HCT116 (cell line): ENCODE measurements at regions not wholly inside any gene's neighbourhood (a gene's known extent, or its start where the extent isn't known, plus 50 kb on each side); places are given as distances from the start of the nearest gene placed in this dataset.

Experiments used
- ATAC-seq: fragments of 200-7000 bp; cut with Tn5 transposase; 2 replicates; pipeline ENCODE4 v1.9.1; 2020; ENCODE audit warnings: mild to moderate bottlenecking, moderate library complexity
- BruUV-seq: library from RNA; stranded (reverse); fragments of 400-500 nt; replicated peaks from 2 replicates; lab custom pipeline; 2021; lab: Mats Ljungman, UMichigan
- CTCF ChIA-PET: fragments of 300-600 bp; sonication (Branson Sonifier 250); formaldehyde crosslinking; loops from one replicate; lab custom pipeline; 2021; ENCODE audit warnings: antibody characterized with exemption; lab: Charles Lee
- POLR2A ChIA-PET: fragments of 300-600, 350-600 bp; sonication (Branson Sonifier 250); formaldehyde crosslinking; loops from one replicate; lab custom pipeline; 2021; ENCODE audit warnings: antibody characterized with exemption; lab: Charles Lee
- RAD21 ChIA-PET, 2 experiments: fragments of 300-600 bp; sonication (Branson Sonifier 250); formaldehyde crosslinking; loops; one replicate each; lab custom pipeline; 2023; ENCODE audit warnings: low total read pairs in 2 of 2; ENCODE audit not compliant: uncharacterized antibody in 2 of 2, unreplicated experiment in 2 of 2, low non-redundant PET in 1 of 2; lab: Charles Lee
- DNase-seq: peaks from one replicate; pipeline ENCODE4 v3.0.0-alpha.2; 2010; ENCODE audit warnings: low read depth, low spot score
- H2AFZ ChIP-seq: fragments of 200-600 bp; shearing (Covaris generic), sonication (generic); 2 replicates; pipeline ENCODE4 v1.6.1; 2017; ENCODE audit warnings: low read depth, mixed run types, mixed read lengths, antibody characterized with exemption, low read length; ENCODE audit not compliant: poor library complexity, severe bottlenecking
- H3K27ac ChIP-seq: 2 replicates; pipeline ENCODE4 v1.5.1; 2012; ENCODE audit warnings: low read depth, low read length
- H3K27me3 ChIP-seq: fragments of 200-600 bp; sonication (generic); 2 replicates; pipeline ENCODE4 v1.6.1; 2016; ENCODE audit warnings: mixed run types, low read length, mixed read lengths; ENCODE audit not compliant: insufficient read depth
- H3K36me3 ChIP-seq, 2 experiments: fragments of 200-500 bp in 1 of 2; fragments of 200-600 bp in 1 of 2; sonication (Bioruptor generic) in 1 of 2; sonication (generic) in 1 of 2; 2 replicates each; pipeline versions ENCODE4 v1.5.1 to v1.6.1; 2014 to 2016; ENCODE audit warnings: low read length in 2 of 2, inconsistent platforms in 1 of 2, mixed read lengths in 1 of 2, mixed run types in 1 of 2; ENCODE audit not compliant: insufficient read depth in 2 of 2, control insufficient read depth in 1 of 2
- H3K4me1 ChIP-seq, 2 experiments: fragments of 200-600 bp in 1 of 2; sonication (generic) in 1 of 2; 2 replicates each; pipeline versions ENCODE4 v1.5.1 to v1.6.1; 2012 to 2017; ENCODE audit warnings: low read length in 2 of 2, inconsistent platforms in 1 of 2, mild to moderate bottlenecking in 1 of 2, mixed read lengths in 1 of 2, mixed run types in 1 of 2, moderate library complexity in 1 of 2; ENCODE audit not compliant: insufficient read depth in 2 of 2, control insufficient read depth in 1 of 2
- H3K4me2 ChIP-seq: fragments of 200-600 bp; sonication (generic); 2 replicates; pipeline ENCODE4 v1.6.1; 2017; ENCODE audit warnings: mixed run types, low read length, mixed read lengths
- H3K4me3 ChIP-seq, 2 experiments: fragments of 200-600 bp in 1 of 2; sonication (generic) in 1 of 2; replicated peaks in 1 of 2; 2 replicates each; pipeline ENCODE4 v1.5.1; 2011 to 2016; ENCODE audit warnings: low read length in 2 of 2, control low read depth in 1 of 2, low read depth in 1 of 2, mild to moderate bottlenecking in 1 of 2, mixed read lengths in 1 of 2, mixed run types in 1 of 2
- H3K79me2 ChIP-seq: fragments of 200-600 bp; sonication (generic); 2 replicates; pipeline ENCODE4 v1.6.1; 2017; ENCODE audit warnings: mild to moderate bottlenecking, mixed run types, low read length, moderate library complexity, mixed read lengths; ENCODE audit not compliant: insufficient read depth
- H3K9ac ChIP-seq: fragments of 200-600 bp; sonication (generic); 2 replicates; pipeline ENCODE4 v1.6.1; 2016; ENCODE audit warnings: low read length, mixed read lengths
- H3K9me2 ChIP-seq: fragments of 200-600 bp; sonication (generic), shearing (Covaris generic); 2 replicates; pipeline ENCODE4 v1.6.1; 2017; ENCODE audit warnings: mixed run types, mild to moderate bottlenecking, moderate library complexity; ENCODE audit not compliant: insufficient read depth
- H3K9me3 ChIP-seq, 2 experiments: fragments of 200-500 bp in 1 of 2; fragments of 200-600 bp in 1 of 2; sonication (Bioruptor generic) in 1 of 2; sonication (generic) in 1 of 2; 2 replicates each; pipeline ENCODE4 v1.6.1; 2014 to 2017; ENCODE audit warnings: low read length in 2 of 2, mixed read lengths in 2 of 2, inconsistent platforms in 1 of 2, low read depth in 1 of 2, mild to moderate bottlenecking in 1 of 2, mixed run types in 1 of 2, moderate library complexity in 1 of 2; ENCODE audit not compliant: control insufficient read depth in 1 of 2, insufficient read depth in 1 of 2
- H4K20me1 ChIP-seq: fragments of 200-600 bp; sonication (generic), shearing (Covaris generic); 2 replicates; pipeline ENCODE4 v1.6.1; 2017; ENCODE audit warnings: mixed run types, mild to moderate bottlenecking, moderate library complexity; ENCODE audit not compliant: insufficient read depth
- CBX3 ChIP-seq: IDR thresholded peaks from 2 replicates; pipeline ENCODE4 v1.6.1; 2012; ENCODE audit warnings: low read depth
- CEBPB ChIP-seq: IDR thresholded peaks from 2 replicates; pipeline ENCODE4 v1.6.1; 2012; ENCODE audit warnings: low read depth
- ELF1 ChIP-seq: IDR thresholded peaks from 2 replicates; pipeline ENCODE4 v1.6.1; 2012; ENCODE audit warnings: low read depth, borderline replicate concordance
- EZH2 ChIP-seq: fragments of 200-600 bp; sonication (generic); IDR thresholded peaks from 2 replicates; pipeline ENCODE4 v1.6.1; 2017; ENCODE audit warnings: antibody characterized with exemption, mixed run types
- EZH2phosphoT487 ChIP-seq: fragments of 200-600 bp; IDR thresholded peaks from 2 replicates; pipeline ENCODE4 v1.6.1; 2018; ENCODE audit warnings: antibody characterized with exemption, borderline replicate concordance
- FOSL1 ChIP-seq: IDR thresholded peaks from 2 replicates; pipeline ENCODE4 v1.6.1; 2012; ENCODE audit warnings: low read depth
- JUND ChIP-seq: IDR thresholded peaks from 2 replicates; pipeline ENCODE4 v1.6.1; 2012
- POLR2A ChIP-seq: IDR thresholded peaks from 2 replicates; pipeline ENCODE4 v1.7.0; 2011; ENCODE audit warnings: borderline replicate concordance; ENCODE audit not compliant: insufficient read depth, insufficient read length; ENCODE audit errors: extremely low read depth
- POLR2AphosphoS5 ChIP-seq: IDR thresholded peaks from 2 replicates; pipeline ENCODE4 v1.6.1; 2011; ENCODE audit warnings: mild to moderate bottlenecking, low read depth, low read length, moderate library complexity
- RAD21 ChIP-seq: IDR thresholded peaks from 2 replicates; pipeline ENCODE4 v1.6.1; 2012; ENCODE audit warnings: low read depth, mild to moderate bottlenecking
- SIN3A ChIP-seq: IDR thresholded peaks from 2 replicates; pipeline ENCODE4 v1.6.1; 2012; ENCODE audit warnings: low read depth
- SP1 ChIP-seq: IDR thresholded peaks from 2 replicates; pipeline ENCODE4 v1.6.1; 2012; ENCODE audit warnings: low read depth
- SRF ChIP-seq: IDR thresholded peaks from 2 replicates; pipeline ENCODE4 v1.6.1; 2012; ENCODE audit warnings: low read depth
- ZFX ChIP-seq: fragments of 450-650 bp; IDR thresholded peaks from 2 replicates; pipeline ENCODE4 v1.6.1; 2017
- ZNF274 ChIP-seq: fragments of 200-500 bp; sonication (Bioruptor generic); IDR thresholded peaks from 2 replicates; pipeline ENCODE4 v1.6.1; 2014; ENCODE audit warnings: mild to moderate bottlenecking, low read depth, low read length, inconsistent platforms
- intact Hi-C: fragments of 100-400 bp; cut with micrococcal nuclease; formaldehyde crosslinking; loops from 2 replicates; pipeline ENCODE4 v1.10.0; 2022
- TF ChIP-seq, protein P1 (sequence below): IDR thresholded peaks from 2 replicates; pipeline ENCODE4 v1.6.1; 2011; ENCODE audit warnings: mild to moderate bottlenecking, low read length, moderate library complexity; ENCODE audit not compliant: insufficient replicate concordance; ENCODE audit errors: extremely low read depth
- TF ChIP-seq, protein P2 (sequence below): IDR thresholded peaks from 2 replicates; pipeline ENCODE4 v1.6.1; 2012
- TF ChIP-seq, protein P3 (sequence below), 3 experiments: fragments of 200-600 bp in 1 of 3; sonication (generic) in 1 of 3; IDR thresholded peaks in 2 of 3; conservative IDR thresholded peaks in 1 of 3; 2 replicates each; pipeline ENCODE4 v1.5.1; 2012 to 2017; ENCODE audit warnings: low read depth in 2 of 3, low read length in 2 of 3, antibody characterized with exemption in 1 of 3, borderline replicate concordance in 1 of 3, control low read depth in 1 of 3, mild to moderate bottlenecking in 1 of 3, mixed read lengths in 1 of 3, mixed run types in 1 of 3, moderate library complexity in 1 of 3; ENCODE audit not compliant: insufficient read depth in 1 of 3

DNA sequence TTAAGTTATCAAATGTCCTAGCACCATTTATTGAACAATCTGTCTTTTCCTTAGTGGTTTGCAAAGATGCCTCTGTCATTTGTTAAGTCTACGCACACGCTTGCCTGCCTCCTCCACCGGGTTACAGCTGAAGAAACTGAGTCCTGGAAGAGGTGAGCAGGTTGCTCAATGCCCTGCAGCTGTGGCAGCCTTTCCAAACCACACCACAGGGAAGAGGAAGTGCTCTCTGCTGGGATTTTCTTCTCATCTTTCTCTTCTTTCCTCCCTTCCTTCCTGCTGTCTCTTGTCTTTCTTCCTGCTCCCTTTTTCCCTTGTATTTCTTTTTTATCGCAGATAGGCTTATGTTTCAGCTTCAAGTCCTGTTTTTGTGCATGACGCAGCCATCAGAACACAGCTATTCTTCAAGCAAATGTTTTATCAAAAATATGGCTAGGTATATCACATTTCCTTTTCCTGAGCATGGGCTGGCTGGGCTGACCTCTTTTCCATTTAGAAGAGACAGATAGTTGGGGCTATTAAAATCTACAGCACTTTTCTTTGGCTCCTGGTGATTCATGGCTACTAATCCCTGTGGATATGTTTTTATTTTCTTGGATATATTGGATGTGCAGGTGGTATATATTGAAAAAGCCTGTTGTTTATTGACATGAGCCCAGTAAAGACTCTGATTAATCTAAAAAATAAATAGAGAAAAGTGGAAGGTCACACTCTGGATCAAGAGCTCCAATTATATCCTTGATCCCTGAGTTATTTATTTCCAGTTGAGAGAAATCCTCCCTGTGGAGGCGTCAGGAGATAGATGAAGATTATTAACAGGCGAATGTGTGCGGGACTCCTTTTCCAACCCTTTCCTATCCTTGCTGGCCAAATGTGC lies 214.6 kb downstream of the TSN start:
- Histone ChIP-seq H3K27ac (no peak overlapping the region), H4K20me1 (no peaks in the 10 kb centered on the region), H2AFZ (no peak overlapping the region), H3K27me3 (peaks cover 41% of the 10 kb centered on the region), H3K4me1 (no peaks in the 10 kb centered on the region), H3K9me2 (no peaks in the 10 kb centered on the region), H3K4me2 (no peak overlapping the region), H3K9me3 (no peaks in the 10 kb centered on the region), H3K79me2 (no peaks in the 10 kb centered on the region), H3K9ac (no peak overlapping the region), H3K4me3 (no peak overlapping the region), H3K36me3 (no peaks in the 10 kb centered on the region)
- no peak for ATAC-seq
- intact Hi-C loops: no loop called here
- CTCF ChIA-PET: interaction anchor here (2.0 kb wide), 1 partner anchor 72 kb away, joined by 6 read pairs; no protein-coding TSS in a partner anchor
- POLR2A ChIA-PET: no interaction called here
- DNase-seq: no peak
- TF ChIP-seq FOSL1 (no peak), ZFX (no peak), CEBPB (no peak), EZH2 (no peak), SIN3A (no peak), ELF1 (no peak), RAD21 (no peak), JUND (no peak), SRF (no peak), SP1 (no peak), CBX3 (no peak), POLR2A (no peak), POLR2AphosphoS5 (no peak), ZNF274 (no peak), EZH2phosphoT487 (no peak)
- TF ChIP-seq, protein P1, sequence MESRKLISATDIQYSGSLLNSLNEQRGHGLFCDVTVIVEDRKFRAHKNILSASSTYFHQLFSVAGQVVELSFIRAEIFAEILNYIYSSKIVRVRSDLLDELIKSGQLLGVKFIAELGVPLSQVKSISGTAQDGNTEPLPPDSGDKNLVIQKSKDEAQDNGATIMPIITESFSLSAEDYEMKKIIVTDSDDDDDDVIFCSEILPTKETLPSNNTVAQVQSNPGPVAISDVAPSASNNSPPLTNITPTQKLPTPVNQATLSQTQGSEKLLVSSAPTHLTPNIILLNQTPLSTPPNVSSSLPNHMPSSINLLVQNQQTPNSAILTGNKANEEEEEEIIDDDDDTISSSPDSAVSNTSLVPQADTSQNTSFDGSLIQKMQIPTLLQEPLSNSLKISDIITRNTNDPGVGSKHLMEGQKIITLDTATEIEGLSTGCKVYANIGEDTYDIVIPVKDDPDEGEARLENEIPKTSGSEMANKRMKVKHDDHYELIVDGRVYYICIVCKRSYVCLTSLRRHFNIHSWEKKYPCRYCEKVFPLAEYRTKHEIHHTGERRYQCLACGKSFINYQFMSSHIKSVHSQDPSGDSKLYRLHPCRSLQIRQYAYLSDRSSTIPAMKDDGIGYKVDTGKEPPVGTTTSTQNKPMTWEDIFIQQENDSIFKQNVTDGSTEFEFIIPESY: no peak
- TF ChIP-seq, protein P2, sequence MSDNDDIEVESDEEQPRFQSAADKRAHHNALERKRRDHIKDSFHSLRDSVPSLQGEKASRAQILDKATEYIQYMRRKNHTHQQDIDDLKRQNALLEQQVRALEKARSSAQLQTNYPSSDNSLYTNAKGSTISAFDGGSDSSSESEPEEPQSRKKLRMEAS: no peak
- TF ChIP-seq, protein P3, sequence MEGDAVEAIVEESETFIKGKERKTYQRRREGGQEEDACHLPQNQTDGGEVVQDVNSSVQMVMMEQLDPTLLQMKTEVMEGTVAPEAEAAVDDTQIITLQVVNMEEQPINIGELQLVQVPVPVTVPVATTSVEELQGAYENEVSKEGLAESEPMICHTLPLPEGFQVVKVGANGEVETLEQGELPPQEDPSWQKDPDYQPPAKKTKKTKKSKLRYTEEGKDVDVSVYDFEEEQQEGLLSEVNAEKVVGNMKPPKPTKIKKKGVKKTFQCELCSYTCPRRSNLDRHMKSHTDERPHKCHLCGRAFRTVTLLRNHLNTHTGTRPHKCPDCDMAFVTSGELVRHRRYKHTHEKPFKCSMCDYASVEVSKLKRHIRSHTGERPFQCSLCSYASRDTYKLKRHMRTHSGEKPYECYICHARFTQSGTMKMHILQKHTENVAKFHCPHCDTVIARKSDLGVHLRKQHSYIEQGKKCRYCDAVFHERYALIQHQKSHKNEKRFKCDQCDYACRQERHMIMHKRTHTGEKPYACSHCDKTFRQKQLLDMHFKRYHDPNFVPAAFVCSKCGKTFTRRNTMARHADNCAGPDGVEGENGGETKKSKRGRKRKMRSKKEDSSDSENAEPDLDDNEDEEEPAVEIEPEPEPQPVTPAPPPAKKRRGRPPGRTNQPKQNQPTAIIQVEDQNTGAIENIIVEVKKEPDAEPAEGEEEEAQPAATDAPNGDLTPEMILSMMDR (IDR thresholded peaks at IDR 0.05 in 2 of 3, conservative IDR thresholded peaks at IDR 0.05 in 1 of 3; ENCODE audit: borderline replicate concordance in 1 of 3, insufficient read depth in 1 of 3, low read depth in 2 of 3, low read length in 2 of 3): no peak
- no TSS peak for BruUV-seq
- RAD21 ChIA-PET: no interaction called here
